SK-N-SH (cell line): ENCODE measurements at regions not wholly inside any gene's neighbourhood (a gene's known extent, or its start where the extent isn't known, plus 50 kb on each side); places are given as distances from the start of the nearest gene placed in this dataset.

Experiments used
- CTCF ChIA-PET: fragments of 300-600, 350-600 bp; formaldehyde crosslinking; extraction: SDS; loops from one replicate; lab custom pipeline; 2021; lab: Yijun Ruan, JAX
- POLR2A ChIA-PET: fragments of 350-600 bp; sonication (Branson Sonifier 250); formaldehyde crosslinking; extraction: SDS; loops from one replicate; lab custom pipeline; 2020; ENCODE audit warnings: antibody characterized with exemption, inconsistent platforms; lab: Yijun Ruan, JAX
- DNase-seq: peaks from one replicate; pipeline ENCODE4 v3.0.0; 2012
- H2AFZ ChIP-seq: fragments of 200-600 bp; sonication (generic); 2 replicates; pipeline ENCODE4 v1.8.1; 2016; ENCODE audit warnings: antibody characterized with exemption, mild to moderate bottlenecking, low read depth
- H3F3A ChIP-seq: fragments of 200-600 bp; sonication (generic); replicated peaks from 2 replicates; pipeline ENCODE3; 2016; ENCODE audit warnings: antibody characterized with exemption, mild to moderate bottlenecking; ENCODE audit not compliant: insufficient read depth
- H3K27ac ChIP-seq, 2 experiments: fragments of 200-500 bp in 1 of 2; fragments of 200-600 bp in 1 of 2; sonication (Bioruptor generic) in 1 of 2; sonication (generic), shearing (Covaris generic) in 1 of 2; 2 replicates each; pipeline versions ENCODE4 v1.5.1 to v1.6.1; 2014 to 2016; ENCODE audit warnings: low read depth in 2 of 2, inconsistent platforms in 1 of 2, low read length in 1 of 2, mild to moderate bottlenecking in 1 of 2, mixed read lengths in 1 of 2
- H3K27me3 ChIP-seq: fragments of 200-600 bp; sonication (generic), shearing (Covaris generic); 2 replicates; pipeline ENCODE4 v1.6.1; 2016; ENCODE audit warnings: mixed run types; ENCODE audit not compliant: insufficient read depth
- H3K36me3 ChIP-seq, 2 experiments: fragments of 200-500 bp in 1 of 2; fragments of 200-600 bp in 1 of 2; sonication (Bioruptor generic) in 1 of 2; sonication (generic) in 1 of 2; replicated peaks in 1 of 2; 2 replicates each; pipeline versions ENCODE3 to v1.5.1; 2014 to 2016; ENCODE audit warnings: low read length in 1 of 2, mild to moderate bottlenecking in 1 of 2; ENCODE audit not compliant: insufficient read depth in 2 of 2, control insufficient read depth in 1 of 2
- H3K4me1 ChIP-seq, 2 experiments: fragments of 200-500 bp in 1 of 2; fragments of 200-600 bp in 1 of 2; sonication (Bioruptor generic) in 1 of 2; sonication (generic), shearing (Covaris generic) in 1 of 2; 2 replicates each; pipeline versions ENCODE4 v1.5.1 to v1.6.1; 2014 to 2016; ENCODE audit warnings: low read depth in 1 of 2, low read length in 1 of 2, mixed run types in 1 of 2; ENCODE audit not compliant: insufficient read depth in 2 of 2, control insufficient read depth in 1 of 2
- H3K4me2 ChIP-seq: fragments of 200-600 bp; sonication (generic), shearing (Covaris generic); 2 replicates; pipeline ENCODE4 v1.6.1; 2017; ENCODE audit warnings: mixed run types
- H3K4me3 ChIP-seq, 2 experiments: fragments of 200-500 bp in 1 of 2; fragments of 200-600 bp in 1 of 2; sonication (Bioruptor generic) in 1 of 2; sonication (generic), shearing (Covaris generic) in 1 of 2; 2 replicates each; pipeline versions ENCODE4 v1.5.1 to v1.8.1; 2014 to 2016; ENCODE audit warnings: low read depth in 2 of 2, inconsistent platforms in 1 of 2, low read length in 1 of 2, mild to moderate bottlenecking in 1 of 2, mixed read lengths in 1 of 2, moderate library complexity in 1 of 2
- H3K79me2 ChIP-seq: fragments of 200-600 bp; sonication (generic); 2 replicates; pipeline ENCODE4 v1.8.1; 2017; ENCODE audit warnings: mild to moderate bottlenecking; ENCODE audit not compliant: insufficient read depth
- H3K9ac ChIP-seq: fragments of 200-600 bp; sonication (generic); 2 replicates; pipeline ENCODE4 v1.6.1; 2017; ENCODE audit warnings: mixed run types
- H3K9me2 ChIP-seq: fragments of 200-600 bp; sonication (generic); 2 replicates; pipeline ENCODE4 v1.6.1; 2017; ENCODE audit warnings: mixed run types
- H3K9me3 ChIP-seq: fragments of 200-600 bp; sonication (generic); 2 replicates; pipeline ENCODE4 v1.6.1; 2017; ENCODE audit warnings: mixed run types, mild to moderate bottlenecking, moderate library complexity
- H4K20me1 ChIP-seq: fragments of 200-600 bp; sonication (generic); 2 replicates; pipeline ENCODE4 v1.6.1; 2017; ENCODE audit warnings: mild to moderate bottlenecking, mixed run types; ENCODE audit not compliant: insufficient read depth
- ELF1 ChIP-seq: IDR thresholded peaks from 2 replicates; pipeline ENCODE4 v1.4.0; 2012
- FOSL2 ChIP-seq: IDR thresholded peaks from 2 replicates; pipeline ENCODE4 v1.4.0; 2012; ENCODE audit warnings: low read depth, mild to moderate bottlenecking, moderate library complexity, borderline replicate concordance
- FOXM1 ChIP-seq: IDR thresholded peaks from 2 replicates; pipeline ENCODE4 v1.4.0; 2012; ENCODE audit warnings: low read depth, mild to moderate bottlenecking
- GABPA ChIP-seq: IDR thresholded peaks from 2 replicates; pipeline ENCODE4 v1.4.0; 2012; ENCODE audit warnings: low read depth, mild to moderate bottlenecking
- GATA2 ChIP-seq: sonication (generic); formaldehyde crosslinking; IDR thresholded peaks from 2 replicates; pipeline ENCODE4 v1.5.0; 2020; ENCODE audit warnings: mild to moderate bottlenecking, missing genetic modification reagents
- MXI1 ChIP-seq: IDR thresholded peaks from 2 replicates; pipeline ENCODE4 v1.6.1; 2012; ENCODE audit warnings: mild to moderate bottlenecking, low read depth, low read length, improper control_type of control experiment
- NFIC ChIP-seq: IDR thresholded peaks from 2 replicates; pipeline ENCODE4 v1.4.0; 2012; ENCODE audit warnings: borderline replicate concordance
- NRF1 ChIP-seq: IDR thresholded peaks from 2 replicates; pipeline ENCODE4 v1.6.1; 2012; ENCODE audit warnings: low read depth, mild to moderate bottlenecking, low read length
- RFX5 ChIP-seq: IDR thresholded peaks from 2 replicates; pipeline ENCODE4 v1.6.1; 2012; ENCODE audit warnings: mild to moderate bottlenecking, improper control_type of control experiment, low read length
- RXRA ChIP-seq: IDR thresholded peaks from 2 replicates; pipeline ENCODE4 v1.4.0; 2012; ENCODE audit warnings: low read depth, mild to moderate bottlenecking, borderline replicate concordance
- SMC3 ChIP-seq: IDR thresholded peaks from 2 replicates; pipeline ENCODE4 v1.6.1; 2012; ENCODE audit warnings: low read depth, low read length, improper control_type of control experiment
- TCF12 ChIP-seq: IDR thresholded peaks from 2 replicates; pipeline ENCODE4 v1.4.0; 2012
- TEAD4 ChIP-seq: IDR thresholded peaks from 2 replicates; pipeline ENCODE4 v1.4.0; 2012; ENCODE audit warnings: mild to moderate bottlenecking, borderline replicate concordance; ENCODE audit not compliant: insufficient read depth
- WGBS: methylation state at CpG from one replicate; pipeline ENCODE4 v1.1.6; 2017; ENCODE audit warnings: low lambda C conversion rate; 5-methylcytosine and 5-hydroxymethylcytosine counted together
- TF ChIP-seq, protein P1 (sequence below): IDR thresholded peaks from 2 replicates; pipeline ENCODE4 v1.4.0; 2012; ENCODE audit warnings: low read depth, borderline replicate concordance
- TF ChIP-seq, protein P2 (sequence below): fragments of 200-600 bp; sonication (generic); IDR thresholded peaks from 2 replicates; pipeline ENCODE4 v1.6.1; 2017; ENCODE audit warnings: antibody characterized with exemption, mild to moderate bottlenecking, moderate library complexity
- TF ChIP-seq, protein P3 (sequence below): IDR thresholded peaks from 2 replicates; pipeline ENCODE4 v1.6.1; 2012; ENCODE audit warnings: mild to moderate bottlenecking, low read depth, low read length, moderate library complexity
- TF ChIP-seq, protein P4 (sequence below): IDR thresholded peaks from 2 replicates; pipeline ENCODE4 v1.4.0; 2012; ENCODE audit warnings: low read depth
- TF ChIP-seq, protein P5 (sequence below): IDR thresholded peaks from 2 replicates; pipeline ENCODE4 v1.4.0; 2012; ENCODE audit warnings: low read depth, borderline replicate concordance

DNA sequence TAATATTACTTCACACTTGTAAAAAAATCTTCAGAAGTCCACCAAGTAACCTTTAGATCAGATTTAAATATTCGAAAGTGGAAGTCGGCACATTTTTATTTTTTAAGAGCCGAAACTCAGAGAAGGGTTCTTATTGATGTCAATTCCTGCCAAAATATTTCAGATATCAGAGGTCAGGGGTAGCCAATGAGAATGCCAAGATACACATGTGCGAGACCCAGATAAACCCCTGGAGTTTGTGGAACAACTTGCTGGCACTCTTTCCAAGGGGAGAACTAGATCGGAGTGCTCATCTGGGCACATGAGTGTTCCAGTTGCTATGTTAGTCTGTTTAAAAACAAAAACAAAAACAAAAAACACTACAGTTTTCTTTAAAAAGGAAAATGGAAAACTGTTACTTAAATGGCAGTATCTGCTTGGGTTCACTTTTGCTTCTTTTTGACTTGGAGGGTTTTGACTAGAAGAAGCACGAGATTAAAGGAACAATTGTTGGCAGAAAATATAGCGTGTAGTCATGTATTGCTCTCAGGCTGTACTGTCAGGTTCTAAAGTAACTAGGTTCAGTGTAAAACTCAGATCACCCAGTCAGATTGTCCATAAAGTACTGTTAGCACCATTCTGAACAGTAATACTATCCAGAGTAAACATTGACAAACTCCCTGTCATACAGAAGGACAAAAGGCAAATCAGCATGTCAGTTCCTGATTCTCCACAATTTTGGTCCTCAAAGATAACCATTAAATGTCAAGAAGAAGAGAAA lies 188.0 kb upstream of the PACRGL start:
- 94% methylated on average over 7 of the region's 7 CpGs for WGBS
- Histone ChIP-seq H2AFZ (no peak overlapping the region), H3K9me3 (no peaks in the 10 kb centered on the region), H3K4me3 (no peak overlapping the region), H3K27ac (no peak overlapping the region), H3K9me2 (no peaks in the 10 kb centered on the region), H3K9ac (no peak overlapping the region), H3F3A (peaks cover 23% of the 10 kb centered on the region), H3K79me2 (no peaks in the 10 kb centered on the region), H4K20me1 (no peaks in the 10 kb centered on the region), H3K27me3 (no peaks in the 10 kb centered on the region), H3K4me2 (no peak overlapping the region), H3K4me1 (no peaks in the 10 kb centered on the region; a peak in 1 of 4 replicates), H3K36me3 (peaks cover 43 to 44% of the 10 kb centered on the region in 2 experiments)
- ChIA-PET CTCF (interaction anchor here (1.0 kb wide), 1 partner anchor 8 kb away, joined by 3 read pairs; no protein-coding TSS in a partner anchor), POLR2A (no interaction called here)
- TF ChIP-seq TCF12 (no peak), SMC3 (no peak), RXRA (no peak), FOXM1 (no peak), NFIC (no peak), NRF1 (no peak)
- TF ChIP-seq, protein P1, sequence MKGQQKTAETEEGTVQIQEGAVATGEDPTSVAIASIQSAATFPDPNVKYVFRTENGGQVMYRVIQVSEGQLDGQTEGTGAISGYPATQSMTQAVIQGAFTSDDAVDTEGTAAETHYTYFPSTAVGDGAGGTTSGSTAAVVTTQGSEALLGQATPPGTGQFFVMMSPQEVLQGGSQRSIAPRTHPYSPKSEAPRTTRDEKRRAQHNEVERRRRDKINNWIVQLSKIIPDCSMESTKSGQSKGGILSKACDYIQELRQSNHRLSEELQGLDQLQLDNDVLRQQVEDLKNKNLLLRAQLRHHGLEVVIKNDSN = no peak
- TF ChIP-seq, protein P2, sequence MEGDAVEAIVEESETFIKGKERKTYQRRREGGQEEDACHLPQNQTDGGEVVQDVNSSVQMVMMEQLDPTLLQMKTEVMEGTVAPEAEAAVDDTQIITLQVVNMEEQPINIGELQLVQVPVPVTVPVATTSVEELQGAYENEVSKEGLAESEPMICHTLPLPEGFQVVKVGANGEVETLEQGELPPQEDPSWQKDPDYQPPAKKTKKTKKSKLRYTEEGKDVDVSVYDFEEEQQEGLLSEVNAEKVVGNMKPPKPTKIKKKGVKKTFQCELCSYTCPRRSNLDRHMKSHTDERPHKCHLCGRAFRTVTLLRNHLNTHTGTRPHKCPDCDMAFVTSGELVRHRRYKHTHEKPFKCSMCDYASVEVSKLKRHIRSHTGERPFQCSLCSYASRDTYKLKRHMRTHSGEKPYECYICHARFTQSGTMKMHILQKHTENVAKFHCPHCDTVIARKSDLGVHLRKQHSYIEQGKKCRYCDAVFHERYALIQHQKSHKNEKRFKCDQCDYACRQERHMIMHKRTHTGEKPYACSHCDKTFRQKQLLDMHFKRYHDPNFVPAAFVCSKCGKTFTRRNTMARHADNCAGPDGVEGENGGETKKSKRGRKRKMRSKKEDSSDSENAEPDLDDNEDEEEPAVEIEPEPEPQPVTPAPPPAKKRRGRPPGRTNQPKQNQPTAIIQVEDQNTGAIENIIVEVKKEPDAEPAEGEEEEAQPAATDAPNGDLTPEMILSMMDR = no peak
- no peak for DNase-seq

DNA sequence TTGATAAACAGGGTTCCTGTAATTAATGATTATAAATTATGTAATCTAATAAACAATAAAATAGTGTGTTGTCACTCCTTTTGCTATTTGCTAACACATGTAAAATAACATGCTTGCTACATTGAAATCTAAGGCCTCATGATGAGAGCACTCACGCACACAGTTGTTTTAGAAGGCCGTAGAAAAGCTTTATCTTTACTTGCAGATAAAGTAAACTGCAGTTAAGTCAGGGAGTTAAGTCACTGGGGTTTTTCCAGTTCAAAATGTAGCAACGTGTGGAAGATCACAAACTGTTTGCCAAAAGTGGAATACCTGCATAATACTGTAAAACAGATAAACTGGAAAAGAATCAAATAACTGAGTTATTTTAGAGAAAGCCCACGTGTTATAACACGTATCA lies 187.3 kb upstream of the PACRGL start:
- H3K4me1 ChIP-seq = no peaks in the 10 kb centered on the region; a peak in 1 of 4 replicates
- ChIA-PET CTCF (interaction anchor here (1.0 kb wide), 1 partner anchor 9 kb away, joined by 3 read pairs; no protein-coding TSS in a partner anchor), POLR2A (interaction anchor here (0.5 kb wide), 1 partner anchor 176 kb away, joined by 4 read pairs; no protein-coding TSS in a partner anchor)
- no peak for DNase-seq
- no peaks in the 10 kb centered on the region for H3K9me3 ChIP-seq
- no peak overlapping the region for H3K4me3 ChIP-seq
- H4K20me1 ChIP-seq = no peaks in the 10 kb centered on the region
- no peak overlapping the region for H3K4me2 ChIP-seq
- H3K9me2 ChIP-seq = no peaks in the 10 kb centered on the region
- peaks cover 20% of the 10 kb centered on the region for H3F3A ChIP-seq
- H3K27ac ChIP-seq = no peak overlapping the region
- no peaks in the 10 kb centered on the region for H3K27me3 ChIP-seq
- peaks cover 44 to 45% of the 10 kb centered on the region in 2 experiments for H3K36me3 ChIP-seq
- H3K9ac ChIP-seq = no peak overlapping the region
- H2AFZ ChIP-seq = no peak overlapping the region
- WGBS = 87% methylated on average over 5 of the region's 5 CpGs
- H3K79me2 ChIP-seq = no peaks in the 10 kb centered on the region
- no peak for TF ChIP-seq ELF1
- TF ChIP-seq FOXM1 = no peak
- no peak for TF ChIP-seq RFX5
- TF ChIP-seq, protein P3, sequence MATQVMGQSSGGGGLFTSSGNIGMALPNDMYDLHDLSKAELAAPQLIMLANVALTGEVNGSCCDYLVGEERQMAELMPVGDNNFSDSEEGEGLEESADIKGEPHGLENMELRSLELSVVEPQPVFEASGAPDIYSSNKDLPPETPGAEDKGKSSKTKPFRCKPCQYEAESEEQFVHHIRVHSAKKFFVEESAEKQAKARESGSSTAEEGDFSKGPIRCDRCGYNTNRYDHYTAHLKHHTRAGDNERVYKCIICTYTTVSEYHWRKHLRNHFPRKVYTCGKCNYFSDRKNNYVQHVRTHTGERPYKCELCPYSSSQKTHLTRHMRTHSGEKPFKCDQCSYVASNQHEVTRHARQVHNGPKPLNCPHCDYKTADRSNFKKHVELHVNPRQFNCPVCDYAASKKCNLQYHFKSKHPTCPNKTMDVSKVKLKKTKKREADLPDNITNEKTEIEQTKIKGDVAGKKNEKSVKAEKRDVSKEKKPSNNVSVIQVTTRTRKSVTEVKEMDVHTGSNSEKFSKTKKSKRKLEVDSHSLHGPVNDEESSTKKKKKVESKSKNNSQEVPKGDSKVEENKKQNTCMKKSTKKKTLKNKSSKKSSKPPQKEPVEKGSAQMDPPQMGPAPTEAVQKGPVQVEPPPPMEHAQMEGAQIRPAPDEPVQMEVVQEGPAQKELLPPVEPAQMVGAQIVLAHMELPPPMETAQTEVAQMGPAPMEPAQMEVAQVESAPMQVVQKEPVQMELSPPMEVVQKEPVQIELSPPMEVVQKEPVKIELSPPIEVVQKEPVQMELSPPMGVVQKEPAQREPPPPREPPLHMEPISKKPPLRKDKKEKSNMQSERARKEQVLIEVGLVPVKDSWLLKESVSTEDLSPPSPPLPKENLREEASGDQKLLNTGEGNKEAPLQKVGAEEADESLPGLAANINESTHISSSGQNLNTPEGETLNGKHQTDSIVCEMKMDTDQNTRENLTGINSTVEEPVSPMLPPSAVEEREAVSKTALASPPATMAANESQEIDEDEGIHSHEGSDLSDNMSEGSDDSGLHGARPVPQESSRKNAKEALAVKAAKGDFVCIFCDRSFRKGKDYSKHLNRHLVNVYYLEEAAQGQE = no peak
- TF ChIP-seq GATA2 (CRISPR knock-in tag) = no peak
- TF ChIP-seq, protein P4, sequence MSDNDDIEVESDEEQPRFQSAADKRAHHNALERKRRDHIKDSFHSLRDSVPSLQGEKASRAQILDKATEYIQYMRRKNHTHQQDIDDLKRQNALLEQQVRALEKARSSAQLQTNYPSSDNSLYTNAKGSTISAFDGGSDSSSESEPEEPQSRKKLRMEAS = no peak
- no peak for TF ChIP-seq GABPA
- TF ChIP-seq TEAD4 = no peak
- no peak for TF ChIP-seq MXI1
- TF ChIP-seq FOSL2 = no peak
- TF ChIP-seq, protein P5, sequence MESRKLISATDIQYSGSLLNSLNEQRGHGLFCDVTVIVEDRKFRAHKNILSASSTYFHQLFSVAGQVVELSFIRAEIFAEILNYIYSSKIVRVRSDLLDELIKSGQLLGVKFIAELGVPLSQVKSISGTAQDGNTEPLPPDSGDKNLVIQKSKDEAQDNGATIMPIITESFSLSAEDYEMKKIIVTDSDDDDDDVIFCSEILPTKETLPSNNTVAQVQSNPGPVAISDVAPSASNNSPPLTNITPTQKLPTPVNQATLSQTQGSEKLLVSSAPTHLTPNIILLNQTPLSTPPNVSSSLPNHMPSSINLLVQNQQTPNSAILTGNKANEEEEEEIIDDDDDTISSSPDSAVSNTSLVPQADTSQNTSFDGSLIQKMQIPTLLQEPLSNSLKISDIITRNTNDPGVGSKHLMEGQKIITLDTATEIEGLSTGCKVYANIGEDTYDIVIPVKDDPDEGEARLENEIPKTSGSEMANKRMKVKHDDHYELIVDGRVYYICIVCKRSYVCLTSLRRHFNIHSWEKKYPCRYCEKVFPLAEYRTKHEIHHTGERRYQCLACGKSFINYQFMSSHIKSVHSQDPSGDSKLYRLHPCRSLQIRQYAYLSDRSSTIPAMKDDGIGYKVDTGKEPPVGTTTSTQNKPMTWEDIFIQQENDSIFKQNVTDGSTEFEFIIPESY = no peak
- TF ChIP-seq, protein P1 = no peak
